ENCODE measurements at regions not wholly inside any gene's neighbourhood (a gene's known extent, or its start where the extent isn't known, plus 50 kb on each side); places are given as distances from the start of the nearest gene placed in this dataset.
A peak's percentile ranks its signal among the peaks of the same experiment; 100 is the strongest.

- intact Hi-C loops (cut with DNase I, micrococcal nuclease) = no loop called here
- ATAC-seq = no peak
- peak in 1 of 2 donors; percentile 3 for DNase-seq
These were observed 111.7 kb downstream of the IRF8 start for GRCh38 chr16:86010680-86011141.

GRCh38 chr16:86011532-86011931 is 112.6 kb downstream of the IRF8 start:
- ATAC-seq = no peak
- peak in 1 of 2 donors; percentile 3 for DNase-seq
- intact Hi-C loops (cut with DNase I, micrococcal nuclease) = no loop called here

GRCh38 chr16:86012221-86012620 is 113.3 kb downstream of the IRF8 start:
- ATAC-seq (no peak), DNase-seq (no peak)

GRCh38 chr16:86013867-86014266 is 114.9 kb downstream of the IRF8 start:
- intact Hi-C loops (cut with DNase I, micrococcal nuclease) = no loop called here
- DNase-seq = no peak
- ATAC-seq = no peak

More at GRCh38 chr16:86012221-86012620, 113.3 kb downstream of the IRF8 start:
- intact Hi-C loops (cut with DNase I, micrococcal nuclease) = no loop called here

GRCh38 chr16:86015606-86016005 is 116.6 kb downstream of the IRF8 start:
- no peak for ATAC-seq
- no peak for DNase-seq
- intact Hi-C loops (cut with DNase I, micrococcal nuclease) = loop anchor here in 1 of 2 donors (5.0 kb wide), 1 partner anchor 193 kb away; no protein-coding TSS in a partner anchor

- DNase-seq = no peak
- ATAC-seq = peak; percentile 86
- intact Hi-C loops (cut with DNase I, micrococcal nuclease) = loop anchor here in 1 of 2 donors (5.0 kb wide), 1 partner anchor 194 kb away; no protein-coding TSS in a partner anchor
These were observed 117.4 kb downstream of the IRF8 start for GRCh38 chr16:86016201-86016965.

- DNase-seq = no peak
- no peak for ATAC-seq
- intact Hi-C loops (cut with DNase I, micrococcal nuclease) = loop anchor here in 1 of 2 donors (5.0 kb wide), 1 partner anchor 196 kb away; no protein-coding TSS in a partner anchor
These were observed 119.1 kb downstream of the IRF8 start for GRCh38 chr16:86018071-86018470.

- peak; percentile 29 for ATAC-seq
- DNase-seq = peak in 1 of 2 donors; percentile 68
- intact Hi-C loops (cut with DNase I, micrococcal nuclease) = loop anchor here in 1 of 2 donors (5.0 kb wide), 1 partner anchor 196 kb away; no protein-coding TSS in a partner anchor
These were observed 119.5 kb downstream of the IRF8 start for GRCh38 chr16:86018487-86018886.

- no peak for DNase-seq
- intact Hi-C loops (cut with DNase I, micrococcal nuclease) = loop anchor here in 1 of 2 donors (5.0 kb wide), 1 partner anchor 197 kb away; no protein-coding TSS in a partner anchor
These were observed 120.0 kb downstream of the IRF8 start for GRCh38 chr16:86018941-86019340.

GRCh38 chr16:86019446-86020047 is 120.6 kb downstream of the IRF8 start:
- ATAC-seq (no peak), DNase-seq (no peak)
- intact Hi-C loops (cut with DNase I, micrococcal nuclease) = loop anchor here in 1 of 2 donors (5.0 kb wide), 1 partner anchor 197 kb away; no protein-coding TSS in a partner anchor

More at GRCh38 chr16:86018941-86019340, 120.0 kb downstream of the IRF8 start:
- no peak for ATAC-seq

GRCh38 chr16:86020971-86021370 is 122.0 kb downstream of the IRF8 start:
- intact Hi-C loops (cut with DNase I, micrococcal nuclease) = no loop called here
- DNase-seq (no peak), ATAC-seq (no peak)

GRCh38 chr16:86022381-86022960 is 123.5 kb downstream of the IRF8 start:
- intact Hi-C loops (cut with DNase I, micrococcal nuclease) = no loop called here
- no peak for ATAC-seq
- DNase-seq = no peak

GRCh38 chr16:86024210-86024609 is 125.2 kb downstream of the IRF8 start:
- ATAC-seq = no peak
- intact Hi-C loops (cut with DNase I, micrococcal nuclease) = no loop called here
- no peak for DNase-seq

- DNase-seq (no peak), ATAC-seq (no peak)
- intact Hi-C loops (cut with DNase I, micrococcal nuclease) = no loop called here
These were observed 126.7 kb downstream of the IRF8 start for GRCh38 chr16:86025706-86026105.

- intact Hi-C loops (cut with DNase I, micrococcal nuclease) = no loop called here
- ATAC-seq = peak; percentile 80
- DNase-seq = peak; percentile 42 to 52
These were observed 127.4 kb downstream of the IRF8 start for GRCh38 chr16:86026171-86026910.

- intact Hi-C loops (cut with DNase I, micrococcal nuclease) = no loop called here
- ATAC-seq (peak; percentile 18), DNase-seq (no peak)
These were observed 128.0 kb downstream of the IRF8 start for GRCh38 chr16:86026916-86027315.

- DNase-seq (peak; percentile 40 to 66), ATAC-seq (peak; percentile 79)
- intact Hi-C loops (cut with DNase I, micrococcal nuclease) = no loop called here
These were observed 128.6 kb downstream of the IRF8 start for GRCh38 chr16:86027373-86028126.

- peak; percentile 49 for ATAC-seq
- intact Hi-C loops (cut with DNase I, micrococcal nuclease) = no loop called here
- peak; percentile 54 to 55 for DNase-seq
These were observed 130.3 kb downstream of the IRF8 start for GRCh38 chr16:86029131-86029741.
